ENCODE measurements at regions not wholly inside any gene's neighbourhood (a gene's known extent, or its start where the extent isn't known, plus 50 kb on each side); places are given as distances from the start of the nearest gene placed in this dataset.

GRCh38 chr1:84083307-84083706 lies 60.8 kb upstream of the PRKACB start:
- no peak for ATAC-seq
- Histone ChIP-seq H3K36me3 (ENCODE audit: low read depth) (no peaks in the 10 kb centered on the region), H3K9me3 (no peaks in the 10 kb centered on the region), H3K4me3 (no peak overlapping the region), H3K4me1 (ENCODE audit: low read depth) (peaks cover 6% of the 10 kb centered on the region)
- intact Hi-C loops (cut with DNase I, micrococcal nuclease): no loop called here
- no peak for TF ChIP-seq CTCF (IDR thresholded peaks at IDR 0.05)
- DNase-seq: no peak

- Histone ChIP-seq H3K4me1 (ENCODE audit: low read depth) (peaks cover 6% of the 10 kb centered on the region), H3K9me3 (no peaks in the 10 kb centered on the region), H3K4me3 (no peak overlapping the region), H3K36me3 (ENCODE audit: low read depth) (no peaks in the 10 kb centered on the region)
- intact Hi-C loops (cut with DNase I, micrococcal nuclease): no loop called here
- no peak for DNase-seq
- no peak for TF ChIP-seq CTCF (IDR thresholded peaks at IDR 0.05)
- ATAC-seq: no peak
These were observed 65.2 kb upstream of the PRKACB start for GRCh38 chr1:84078842-84079202.

- intact Hi-C loops (cut with DNase I, micrococcal nuclease): no loop called here
- ATAC-seq (peak; percentile 69), DNase-seq (peak in 2 of 3 donors; percentile 9 to 63)
- Histone ChIP-seq H3K9me3 (no peaks in the 10 kb centered on the region), H3K4me1 (ENCODE audit: low read depth) (peaks cover 6% of the 10 kb centered on the region), H3K4me3 (peak overlapping the region; percentile 47), H3K36me3 (ENCODE audit: low read depth) (no peaks in the 10 kb centered on the region)
- no peak for TF ChIP-seq CTCF (IDR thresholded peaks at IDR 0.05)
These were observed 65.8 kb upstream of the PRKACB start for GRCh38 chr1:84078108-84078841.

GRCh38 chr1:84077476-84078107 lies 66.5 kb upstream of the PRKACB start:
- intact Hi-C loops (cut with DNase I, micrococcal nuclease): no loop called here
- no peaks in the 10 kb centered on the region for H3K36me3 ChIP-seq (ENCODE audit: low read depth)
- peak overlapping the region; percentile 47 for H3K4me3 ChIP-seq
- peak; percentile 65 to 77 (median 70) for DNase-seq
- peak; percentile 98 for ATAC-seq
- no peaks in the 10 kb centered on the region for H3K9me3 ChIP-seq
- H3K4me1 ChIP-seq (ENCODE audit: low read depth): peaks cover 6% of the 10 kb centered on the region
- TF ChIP-seq CTCF (IDR thresholded peaks at IDR 0.05): no peak

GRCh38 chr1:84073266-84073665 lies 70.8 kb upstream of the PRKACB start:
- ATAC-seq (no peak), DNase-seq (no peak)
- no peak for TF ChIP-seq CTCF (IDR thresholded peaks at IDR 0.05)
- Histone ChIP-seq H3K36me3 (ENCODE audit: low read depth) (no peaks in the 10 kb centered on the region), H3K4me3 (no peak overlapping the region), H3K9me3 (no peaks in the 10 kb centered on the region), H3K4me1 (ENCODE audit: low read depth) (no peaks in the 10 kb centered on the region)
- intact Hi-C loops (cut with DNase I, micrococcal nuclease): no loop called here

All from mucosa of descending colon (tissue), 3 donors.